Lower lobe of right lung (tissue), 2 donors: ENCODE measurements at regions not wholly inside any gene's neighbourhood (a gene's known extent, or its start where the extent isn't known, plus 50 kb on each side); places are given as distances from the start of the nearest gene placed in this dataset.

Experiments
- ATAC-seq, 2 donors: fragments of 200-7000 bp; cut with Tn5 transposase; one replicate each; pipeline ENCODE4 v1.9.1; 2020 to 2022; ENCODE audit warnings: mild to moderate bottlenecking in 2 of 2, moderate library complexity in 2 of 2
- DNase-seq: peaks from one replicate; pipeline ENCODE4 v3.0.0-alpha.2; 2020
- H3K27ac ChIP-seq: fragments of 200-600 bp; one replicate; pipeline ENCODE4 v1.8.0; 2022
- H3K27me3 ChIP-seq: fragments of 200-600 bp; one replicate; pipeline ENCODE4 v1.8.0; 2022; ENCODE audit warnings: low read depth
- H3K36me3 ChIP-seq: fragments of 200-600 bp; one replicate; pipeline ENCODE4 v1.8.0; 2022; ENCODE audit warnings: mild to moderate bottlenecking
- H3K4me1 ChIP-seq: fragments of 200-600 bp; one replicate; pipeline ENCODE4 v1.8.0; 2022
- H3K4me3 ChIP-seq: fragments of 200-600 bp; one replicate; pipeline ENCODE4 v1.8.0; 2022; ENCODE audit warnings: mild to moderate bottlenecking
- H3K9me3 ChIP-seq: fragments of 200-600 bp; one replicate; pipeline ENCODE4 v1.8.0; 2022
- CTCF ChIP-seq: fragments of 200-600 bp; IDR thresholded peaks from one replicate; pipeline ENCODE4 v1.8.0; 2022; ENCODE audit warnings: antibody characterized with exemption, mild to moderate bottlenecking
- intact Hi-C: fragments of 100-400 bp; cut with DNase I; formaldehyde crosslinking; loops from one replicate; pipeline ENCODE4 v1.11.0; 2022
- donor health status: DM: no; HTN: yes; CAD: no; lungs with severe emphysema.

- Histone ChIP-seq H3K9me3 (no peaks in the 10 kb centered on the region), H3K27me3 (no peaks in the 10 kb centered on the region), H3K4me3 (no peak overlapping the region), H3K36me3 (no peaks in the 10 kb centered on the region), H3K27ac (no peak overlapping the region), H3K4me1 (no peaks in the 10 kb centered on the region)
- no peak for DNase-seq
- intact Hi-C loops, result no loop called here
- no peak for ATAC-seq
- TF ChIP-seq CTCF, result no peak
These were observed 205.9 kb downstream of the HIPK3 start for GRCh38 chr11:33463059-33463458.

- no peak for DNase-seq
- no peak for TF ChIP-seq CTCF
- Histone ChIP-seq H3K4me3 (no peak overlapping the region), H3K27ac (no peak overlapping the region), H3K27me3 (no peaks in the 10 kb centered on the region), H3K4me1 (no peaks in the 10 kb centered on the region), H3K9me3 (no peaks in the 10 kb centered on the region), H3K36me3 (no peaks in the 10 kb centered on the region)
- no peak for ATAC-seq
- intact Hi-C loops, result no loop called here
These were observed 204.4 kb downstream of the HIPK3 start for GRCh38 chr11:33461369-33462125.

- ATAC-seq, result no peak
- H3K4me1 ChIP-seq, result no peaks in the 10 kb centered on the region
- H3K27me3 ChIP-seq, result no peaks in the 10 kb centered on the region
- DNase-seq, result no peak
- no peak for TF ChIP-seq CTCF
- H3K36me3 ChIP-seq, result no peaks in the 10 kb centered on the region
- H3K4me3 ChIP-seq, result no peak overlapping the region
- no peaks in the 10 kb centered on the region for H3K9me3 ChIP-seq
- H3K27ac ChIP-seq, result no peak overlapping the region
- intact Hi-C loops, result no loop called here
These were observed 200.8 kb downstream of the HIPK3 start for GRCh38 chr11:33457948-33458347.

- TF ChIP-seq CTCF, result no peak
- intact Hi-C loops, result no loop called here
- Histone ChIP-seq H3K36me3 (no peaks in the 10 kb centered on the region), H3K27me3 (no peaks in the 10 kb centered on the region), H3K27ac (no peak overlapping the region), H3K9me3 (no peaks in the 10 kb centered on the region), H3K4me1 (no peaks in the 10 kb centered on the region), H3K4me3 (no peak overlapping the region)
- DNase-seq, result no peak
- no peak for ATAC-seq
These were observed 198.8 kb downstream of the HIPK3 start for GRCh38 chr11:33455867-33456463.

GRCh38 chr11:33454264-33454663, 197.1 kb downstream of the HIPK3 start:
- no peaks in the 10 kb centered on the region for H3K36me3 ChIP-seq
- TF ChIP-seq CTCF, result no peak
- H3K27ac ChIP-seq, result no peak overlapping the region
- no peaks in the 10 kb centered on the region for H3K4me1 ChIP-seq
- H3K9me3 ChIP-seq, result no peaks in the 10 kb centered on the region
- ATAC-seq (no peak), DNase-seq (no peak)
- intact Hi-C loops, result no loop called here
- H3K27me3 ChIP-seq, result no peaks in the 10 kb centered on the region
- H3K4me3 ChIP-seq, result no peak overlapping the region
